PC-3 (cell line): ENCODE measurements at regions not wholly inside any gene's neighbourhood (a gene's known extent, or its start where the extent isn't known, plus 50 kb on each side); places are given as distances from the start of the nearest gene placed in this dataset.

ENCODE experiments used
- ATAC-seq: fragments of 200-7000 bp; cut with Tn5 transposase; 2 replicates; pipeline ENCODE4 v1.9.1; 2020; ENCODE audit warnings: mild to moderate bottlenecking, moderate library complexity
- BruUV-seq: library from RNA; stranded (reverse); fragments of 400-500 nt; replicated peaks from 2 replicates; lab custom pipeline; 2021; lab: Mats Ljungman, UMichigan
- CTCF ChIA-PET: fragments of 300-600 bp; sonication (Branson Sonifier 250); formaldehyde crosslinking; loops from one replicate; lab custom pipeline; 2022; ENCODE audit warnings: antibody characterized with exemption; lab: Charles Lee
- POLR2A ChIA-PET: fragments of 300-600 bp; sonication (Branson Sonifier 250); formaldehyde crosslinking; loops from one replicate; lab custom pipeline; 2022; ENCODE audit warnings: antibody characterized with exemption; ENCODE audit not compliant: unreplicated experiment; lab: Charles Lee
- DNase-seq: peaks from one replicate; pipeline ENCODE4 v3.0.0-alpha.2; 2015
- H2AFZ ChIP-seq: fragments of 300-600 bp; sonication (generic); 2 replicates; pipeline ENCODE4 v1.6.0; 2016; ENCODE audit warnings: antibody characterized with exemption, low read length
- H3F3A ChIP-seq: fragments of 300-600 bp; sonication (generic); one replicate; pipeline ENCODE4 v1.6.0; 2017; ENCODE audit warnings: antibody characterized with exemption, low read length, control low read depth, mild to moderate bottlenecking; ENCODE audit not compliant: unreplicated experiment
- H3K27ac ChIP-seq: fragments of 300-600 bp; sonication (generic); 2 replicates; pipeline ENCODE4 v1.5.1; 2016; ENCODE audit warnings: mild to moderate bottlenecking, low read length
- H3K27me3 ChIP-seq: fragments of 300-600 bp; sonication (generic); 2 replicates; pipeline ENCODE4 v1.6.1; 2016; ENCODE audit warnings: low read length, mixed read lengths
- H3K36me3 ChIP-seq: fragments of 300-600 bp; sonication (generic); 2 replicates; pipeline ENCODE4 v1.6.1; 2016; ENCODE audit warnings: low read depth, mixed run types, low read length, mixed read lengths
- H3K4me1 ChIP-seq: fragments of 300-600 bp; sonication (generic); 2 replicates; pipeline ENCODE4 v1.5.1; 2016; ENCODE audit warnings: low read length; ENCODE audit not compliant: insufficient read depth
- H3K4me2 ChIP-seq: fragments of 300-600 bp; sonication (generic); 2 replicates; pipeline ENCODE4 v1.6.0; 2016; ENCODE audit warnings: low read length
- H3K4me3 ChIP-seq: fragments of 300-600 bp; sonication (generic); 2 replicates; pipeline ENCODE4 v1.5.1; 2016; ENCODE audit warnings: mild to moderate bottlenecking, low read length, mixed read lengths
- H3K79me2 ChIP-seq: fragments of 300-600 bp; sonication (generic); 2 replicates; pipeline ENCODE4 v1.6.1; 2017; ENCODE audit warnings: low read length, mixed read lengths
- H3K9ac ChIP-seq: fragments of 300-600 bp; sonication (generic); 2 replicates; pipeline ENCODE4 v1.6.0; 2016; ENCODE audit warnings: mild to moderate bottlenecking, low read length
- H3K9me2 ChIP-seq: fragments of 300-600 bp; sonication (generic); replicated peaks from 2 replicates; pipeline ENCODE4 v1.6.1; 2016; ENCODE audit warnings: mixed run types, low read length, mixed read lengths
- H3K9me3 ChIP-seq: fragments of 300-600 bp; sonication (generic); 2 replicates; pipeline ENCODE4 v1.6.1; 2016; ENCODE audit warnings: low read length, mixed read lengths
- H4K20me1 ChIP-seq: fragments of 300-600 bp; sonication (generic); 2 replicates; pipeline ENCODE4 v1.6.1; 2016; ENCODE audit warnings: low read length, mixed read lengths
- CTCF ChIP-seq: fragments of 300-600 bp; sonication (generic); conservative IDR thresholded peaks from 2 replicates; pipeline ENCODE4 v1.5.1; 2017; ENCODE audit warnings: antibody characterized with exemption, low read depth, mild to moderate bottlenecking, low read length
- EZH2 ChIP-seq: fragments of 300-600 bp; sonication (generic); IDR thresholded peaks from one replicate; pipeline ENCODE4 v1.6.1; 2017; ENCODE audit warnings: antibody characterized with exemption, mild to moderate bottlenecking, low read length; ENCODE audit not compliant: unreplicated experiment
- EZH2phosphoT487 ChIP-seq: fragments of 300-600 bp; sonication (generic); IDR thresholded peaks from 2 replicates; pipeline ENCODE4 v1.6.1; 2018; ENCODE audit warnings: mild to moderate bottlenecking, antibody characterized with exemption, low read length, borderline replicate concordance
- intact Hi-C: fragments of 100-400 bp; cut with micrococcal nuclease; formaldehyde crosslinking; loops from 2 replicates; pipeline ENCODE4 v1.9.0; 2023

DNA sequence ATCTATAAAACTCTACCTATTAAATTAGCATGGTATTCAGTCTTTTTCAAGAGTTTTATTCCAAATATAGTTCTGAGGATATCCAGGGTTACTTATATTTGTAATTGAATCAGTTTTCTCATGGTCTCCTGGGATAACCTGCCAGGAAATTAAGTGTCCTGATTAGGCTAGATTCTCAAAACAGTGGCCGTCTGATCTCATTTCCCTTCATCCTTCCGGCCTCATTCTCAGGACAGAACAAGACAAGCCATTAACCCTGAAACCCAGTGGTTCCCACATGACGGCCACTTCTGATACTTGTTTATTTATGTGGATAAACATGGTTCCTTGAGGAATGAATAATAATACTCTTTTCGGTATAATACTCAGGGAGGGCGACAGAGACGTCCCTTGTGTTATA lies 417.6 kb upstream of the POT1 start:
- no peak overlapping the region for H3K27ac ChIP-seq
- no peak overlapping the region for H3K4me2 ChIP-seq
- no peaks in the 10 kb centered on the region for H3K36me3 ChIP-seq
- DNase-seq (no peak), ATAC-seq (no peak)
- ChIA-PET CTCF (no interaction called here), POLR2A (no interaction called here)
- no peaks in the 10 kb centered on the region for H3K9me3 ChIP-seq
- no peaks in the 10 kb centered on the region for H3F3A ChIP-seq
- H3K9me2 ChIP-seq, result no peaks in the 10 kb centered on the region
- H3K9ac ChIP-seq, result no peak overlapping the region
- intact Hi-C loops, result no loop called here
- H4K20me1 ChIP-seq, result no peaks in the 10 kb centered on the region
- H3K27me3 ChIP-seq, result no peaks in the 10 kb centered on the region
- no peak overlapping the region for H3K4me3 ChIP-seq
- no peaks in the 10 kb centered on the region for H3K79me2 ChIP-seq
- no TSS peak for BruUV-seq
- TF ChIP-seq EZH2phosphoT487, result no peak
- TF ChIP-seq CTCF, result no peak
- no peak for TF ChIP-seq EZH2
- H3K4me1 ChIP-seq, result no peaks in the 10 kb centered on the region
- no peak overlapping the region for H2AFZ ChIP-seq

GRCh38 chr7:125338110-125338509 lies 408.5 kb upstream of the POT1 start:
- no peaks in the 10 kb centered on the region for H3K4me1 ChIP-seq
- H3K36me3 ChIP-seq, result no peaks in the 10 kb centered on the region
- DNase-seq (no peak), ATAC-seq (no peak)
- H3K9me3 ChIP-seq, result no peaks in the 10 kb centered on the region
- no peaks in the 10 kb centered on the region for H3F3A ChIP-seq
- CTCF ChIA-PET, result no interaction called here
- no peaks in the 10 kb centered on the region for H4K20me1 ChIP-seq
- no TSS peak for BruUV-seq
- no peak overlapping the region for H3K27ac ChIP-seq
- POLR2A ChIA-PET, result no interaction called here
- H3K4me3 ChIP-seq, result no peak overlapping the region
- intact Hi-C loops, result no loop called here
- no peaks in the 10 kb centered on the region for H3K79me2 ChIP-seq
- no peak overlapping the region for H3K9ac ChIP-seq
- no peaks in the 10 kb centered on the region for H3K27me3 ChIP-seq
- TF ChIP-seq CTCF (no peak), EZH2phosphoT487 (no peak), EZH2 (no peak)
- H2AFZ ChIP-seq, result no peak overlapping the region
- H3K9me2 ChIP-seq, result no peaks in the 10 kb centered on the region
- no peak overlapping the region for H3K4me2 ChIP-seq

DNA sequence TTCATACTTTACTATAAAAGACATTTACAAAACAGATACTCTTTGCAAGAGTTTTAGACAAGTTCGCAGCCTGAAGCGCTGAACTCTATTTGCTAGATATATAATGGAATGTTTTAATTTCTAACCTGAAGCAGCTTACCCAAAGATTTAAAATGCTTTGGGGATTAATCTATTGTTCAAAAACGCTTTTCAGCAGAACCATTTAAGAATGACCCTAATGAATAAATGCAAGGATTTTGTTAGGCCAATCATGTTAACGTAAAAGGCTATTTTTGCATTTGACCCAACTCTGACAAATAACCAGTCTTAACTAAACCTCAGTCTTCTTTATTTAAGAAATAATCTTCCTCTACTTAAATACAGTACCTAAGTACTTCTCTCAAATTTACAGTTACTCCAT lies 406.7 kb upstream of the POT1 start:
- no peak overlapping the region for H3K4me2 ChIP-seq
- POLR2A ChIA-PET, result no interaction called here
- no peaks in the 10 kb centered on the region for H3K27me3 ChIP-seq
- H3K79me2 ChIP-seq, result no peaks in the 10 kb centered on the region
- no peaks in the 10 kb centered on the region for H3K36me3 ChIP-seq
- H3K27ac ChIP-seq, result no peak overlapping the region
- no peaks in the 10 kb centered on the region for H3F3A ChIP-seq
- H3K4me3 ChIP-seq, result no peak overlapping the region
- H3K9me2 ChIP-seq, result no peaks in the 10 kb centered on the region
- CTCF ChIA-PET, result no interaction called here
- intact Hi-C loops, result no loop called here
- no peaks in the 10 kb centered on the region for H3K9me3 ChIP-seq
- BruUV-seq, result no TSS peak
- TF ChIP-seq CTCF (no peak), EZH2 (no peak), EZH2phosphoT487 (no peak)
- no peak for ATAC-seq
- no peaks in the 10 kb centered on the region for H3K4me1 ChIP-seq
- H2AFZ ChIP-seq, result no peak overlapping the region
- H3K9ac ChIP-seq, result no peak overlapping the region
- H4K20me1 ChIP-seq, result no peaks in the 10 kb centered on the region
- DNase-seq, result no peak
